ENCODE measurements at regions not wholly inside any gene's neighbourhood (a gene's known extent, or its start where the extent isn't known, plus 50 kb on each side); places are given as distances from the start of the nearest gene placed in this dataset.

DNA sequence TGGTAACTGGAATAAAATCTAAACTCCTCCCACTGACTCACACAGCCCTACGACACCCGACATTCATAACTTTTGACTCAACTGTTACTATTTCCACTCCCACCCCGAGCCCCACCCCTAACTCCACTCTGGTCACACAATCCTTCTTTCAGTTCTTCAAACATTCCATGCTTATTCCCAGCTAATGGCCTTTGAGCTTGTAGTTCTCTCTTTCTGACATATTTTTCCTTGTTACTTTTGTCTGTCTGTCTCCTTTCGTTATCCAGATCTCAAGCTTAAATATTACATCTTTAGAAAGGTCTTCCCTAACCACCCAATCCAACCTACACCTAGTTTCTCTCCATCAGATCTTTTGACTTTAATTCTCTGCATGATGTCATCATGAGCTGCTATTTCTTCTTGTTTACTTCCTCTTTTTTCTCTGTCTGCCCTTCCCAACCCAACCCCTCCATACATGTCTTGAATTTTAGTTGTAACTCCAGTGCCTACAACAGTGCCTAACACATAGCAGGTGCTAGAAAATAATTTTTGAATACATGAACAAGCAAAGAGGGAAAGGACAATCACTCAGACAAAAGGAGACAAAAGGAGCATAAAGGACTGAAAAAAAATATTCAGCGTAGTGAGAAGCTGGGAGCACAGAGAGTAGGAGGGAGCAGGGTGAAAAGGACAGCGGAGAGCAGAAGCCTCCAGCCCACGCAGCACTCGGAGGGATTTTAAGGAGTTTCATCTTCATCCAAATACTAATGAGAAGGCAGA is 65.2 kb upstream of the SMIM36 start:
- Histone ChIP-seq H3K27me3 (replicated peaks in 1 of 7) (no peaks in the 10 kb centered on the region), H3K9me3 (no peaks in the 10 kb centered on the region), H3K4me3 (peak overlapping the region in 6 of 8 donors; percentile 28 to 64 (median 30)), H3K27ac (peak overlapping the region; percentile 11 to 85 (median 80)), H3K36me3 (no peaks in the 10 kb centered on the region), H3K4me1 (peaks cover 0 to 24% (median 18%) of the 10 kb centered on the region in 6 donors)
- WGBS, 5 donors = 47 to 61% (median 58%) methylated on average over 8 of the region's 8 CpGs
- DNase-seq = no peak
- intact Hi-C loops (cut with DNase I; ENCODE audit: low total_unique reads) = no loop called here
- TF ChIP-seq POLR2AphosphoS5 (IDR thresholded peaks at IDR 0.05) (no peak), POLR2A (IDR thresholded peaks at IDR 0.05) (no peak), CTCF (IDR thresholded peaks at IDR 0.05 in 8 of 11, conservative IDR thresholded peaks at IDR 0.05 in 3 of 11) (no peak)

GRCh38 chr17:55575058-55575636 is 63.9 kb upstream of the SMIM36 start:
- Histone ChIP-seq H3K9me3 (no peaks in the 10 kb centered on the region), H3K27ac (peak overlapping the region in 3 of 8 donors; percentile 83 to 85 (median 84)), H3K4me3 (no peak overlapping the region), H3K27me3 (replicated peaks in 1 of 7) (no peaks in the 10 kb centered on the region), H3K36me3 (no peaks in the 10 kb centered on the region), H3K4me1 (peaks cover 0 to 24% (median 18%) of the 10 kb centered on the region in 6 donors)
- TF ChIP-seq POLR2A (IDR thresholded peaks at IDR 0.05) (no peak), POLR2AphosphoS5 (IDR thresholded peaks at IDR 0.05) (no peak), CTCF (IDR thresholded peaks at IDR 0.05 in 8 of 11, conservative IDR thresholded peaks at IDR 0.05 in 3 of 11) (no peak)
- 86 to 96% (median 94%) methylated on average over 4 of the region's 4 CpGs for WGBS, 5 donors
- intact Hi-C loops (cut with DNase I; ENCODE audit: low total_unique reads) = no loop called here
- DNase-seq = no peak

GRCh38 chr17:55572599-55572998 is 61.3 kb upstream of the SMIM36 start:
- Histone ChIP-seq H3K36me3 (no peaks in the 10 kb centered on the region), H3K9me3 (no peaks in the 10 kb centered on the region), H3K27me3 (replicated peaks in 1 of 7) (no peaks in the 10 kb centered on the region), H3K4me1 (peaks cover 0 to 20% (median 16%) of the 10 kb centered on the region in 6 donors), H3K27ac (no peak overlapping the region), H3K4me3 (no peak overlapping the region)
- no peak for TF ChIP-seq CTCF (IDR thresholded peaks at IDR 0.05 in 8 of 11, conservative IDR thresholded peaks at IDR 0.05 in 3 of 11)
- TF ChIP-seq POLR2A (IDR thresholded peaks at IDR 0.05) = no peak
- TF ChIP-seq POLR2AphosphoS5 (IDR thresholded peaks at IDR 0.05) = no peak
- WGBS, 5 donors = 90 to 98% (median 92%) methylated on average over 2 of the region's 2 CpGs
- DNase-seq = no peak
- intact Hi-C loops (cut with DNase I; ENCODE audit: low total_unique reads) = no loop called here

DNA sequence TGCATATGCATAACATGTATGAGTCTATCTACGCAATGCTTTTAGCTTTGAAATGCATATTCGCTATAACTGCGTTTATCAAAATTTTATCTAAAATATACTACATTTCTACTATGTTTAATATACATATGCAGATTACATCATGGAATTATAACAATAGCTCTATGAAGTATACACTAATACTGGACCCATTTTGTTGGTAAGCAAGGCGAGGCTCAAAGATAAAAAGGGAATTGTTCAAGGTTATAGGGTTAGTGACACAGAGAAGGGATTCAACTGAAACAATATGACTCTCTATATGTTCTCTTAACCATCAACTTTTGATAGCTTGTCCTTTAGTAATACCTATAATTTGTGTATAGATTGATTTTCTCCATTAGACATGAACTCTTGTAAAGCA is 60.9 kb upstream of the SMIM36 start:
- WGBS, 5 donors = 70 to 98% (median 96%) methylated on average over 4 of the region's 4 CpGs

More for the DNA sequence above, 60.9 kb upstream of the SMIM36 start:
- intact Hi-C loops (cut with DNase I; ENCODE audit: low total_unique reads) = no loop called here
- no peaks in the 10 kb centered on the region for H3K27me3 ChIP-seq (replicated peaks in 1 of 7)
- H3K36me3 ChIP-seq = no peaks in the 10 kb centered on the region
- TF ChIP-seq CTCF (IDR thresholded peaks at IDR 0.05 in 8 of 11, conservative IDR thresholded peaks at IDR 0.05 in 3 of 11) = no peak
- TF ChIP-seq POLR2A (IDR thresholded peaks at IDR 0.05) = no peak
- TF ChIP-seq POLR2AphosphoS5 (IDR thresholded peaks at IDR 0.05) = no peak
- H3K9me3 ChIP-seq = no peaks in the 10 kb centered on the region
- DNase-seq = no peak
- no peak overlapping the region for H3K27ac ChIP-seq
- no peak overlapping the region for H3K4me3 ChIP-seq
- peaks cover 0 to 15% (median 13%) of the 10 kb centered on the region in 6 donors for H3K4me1 ChIP-seq

Data from spleen (tissue), 11 donors.